ENCODE measurements at regions not wholly inside any gene's neighbourhood (a gene's known extent, or its start where the extent isn't known, plus 50 kb on each side); places are given as distances from the start of the nearest gene placed in this dataset.

- DNase-seq: no peak
- H3K27ac Mint-ChIP-seq: no peak overlapping the region
- intact Hi-C loops (cut with micrococcal nuclease): no loop called here
- WGBS (ENCODE audit: insufficient coverage): 53% methylated on average over 2 of the region's 2 CpGs
- ATAC-seq: no peak
- Histone ChIP-seq H3K27me3 (ENCODE audit: control insufficient read depth, insufficient read depth, low read length) (no peaks in the 10 kb centered on the region), H3K4me3 (ENCODE audit: low read length) (no peak overlapping the region), H3K9me3 (ENCODE audit: control insufficient read depth, insufficient read depth, low read length) (no peaks in the 10 kb centered on the region), H3K27ac (ENCODE audit: low read length) (no peak overlapping the region), H3K4me1 (ENCODE audit: control insufficient read depth, insufficient read depth, low read length) (no peaks in the 10 kb centered on the region), H3K36me3 (ENCODE audit: control insufficient read depth, insufficient read depth, low read length) (no peaks in the 10 kb centered on the region)
- no peaks in the 10 kb centered on the region for H3K36me3 Mint-ChIP-seq
- peaks cover 8 to 14% of the 10 kb centered on the region in 2 donors for H3K27me3 Mint-ChIP-seq (ENCODE audit: low read depth in 2 of 2)
- H3K4me1 Mint-ChIP-seq: peaks cover 6 to 7% of the 10 kb centered on the region in 2 donors
- H3K9me3 Mint-ChIP-seq: no peaks in the 10 kb centered on the region
- no peak for TF ChIP-seq CTCF (IDR thresholded peaks at IDR 0.05)
- H3K4me3 Mint-ChIP-seq: no peak overlapping the region
Observed at GRCh38 chr2:67485431-67485830, 88.3 kb downstream of the ETAA1 start.

GRCh38 chr2:67486041-67486796 is 89.1 kb downstream of the ETAA1 start:
- no peak for DNase-seq
- intact Hi-C loops (cut with micrococcal nuclease): no loop called here
- no peaks in the 10 kb centered on the region for H3K9me3 ChIP-seq (ENCODE audit: control insufficient read depth, insufficient read depth, low read length)
- H3K9me3 Mint-ChIP-seq: no peaks in the 10 kb centered on the region
- TF ChIP-seq CTCF (IDR thresholded peaks at IDR 0.05): no peak
- H3K36me3 ChIP-seq (ENCODE audit: control insufficient read depth, insufficient read depth, low read length): no peaks in the 10 kb centered on the region
- H3K4me3 ChIP-seq (ENCODE audit: low read length): no peak overlapping the region
- no peaks in the 10 kb centered on the region for H3K4me1 ChIP-seq (ENCODE audit: control insufficient read depth, insufficient read depth, low read length)
- H3K4me1 Mint-ChIP-seq: peaks cover 6 to 7% of the 10 kb centered on the region in 2 donors
- no peak overlapping the region for H3K27ac Mint-ChIP-seq
- H3K27ac ChIP-seq (ENCODE audit: low read length): no peak overlapping the region
- H3K27me3 ChIP-seq (ENCODE audit: control insufficient read depth, insufficient read depth, low read length): no peaks in the 10 kb centered on the region
- 100% methylated on average over 1 of the region's 1 CpG for WGBS (ENCODE audit: insufficient coverage)
- H3K4me3 Mint-ChIP-seq: no peak overlapping the region
- H3K27me3 Mint-ChIP-seq (ENCODE audit: low read depth in 2 of 2): peaks cover 8 to 9% of the 10 kb centered on the region in 2 donors
- no peak for ATAC-seq
- H3K36me3 Mint-ChIP-seq: no peaks in the 10 kb centered on the region

- ATAC-seq: no peak
- no peak overlapping the region for H3K27ac Mint-ChIP-seq
- WGBS (ENCODE audit: insufficient coverage): 89% methylated on average over 3 of the region's 4 CpGs
- no peaks in the 10 kb centered on the region for H3K4me1 ChIP-seq (ENCODE audit: control insufficient read depth, insufficient read depth, low read length)
- no peaks in the 10 kb centered on the region for H3K9me3 ChIP-seq (ENCODE audit: control insufficient read depth, insufficient read depth, low read length)
- no peaks in the 10 kb centered on the region for H3K9me3 Mint-ChIP-seq
- DNase-seq: no peak
- H3K4me3 ChIP-seq (ENCODE audit: low read length): no peak overlapping the region
- H3K4me1 Mint-ChIP-seq: peaks cover 6 to 7% of the 10 kb centered on the region in 2 donors
- H3K27me3 ChIP-seq (ENCODE audit: control insufficient read depth, insufficient read depth, low read length): no peaks in the 10 kb centered on the region
- no peaks in the 10 kb centered on the region for H3K36me3 Mint-ChIP-seq
- no peaks in the 10 kb centered on the region for H3K36me3 ChIP-seq (ENCODE audit: control insufficient read depth, insufficient read depth, low read length)
- no peak overlapping the region for H3K4me3 Mint-ChIP-seq
- no peak overlapping the region for H3K27ac ChIP-seq (ENCODE audit: low read length)
- peaks cover 8 to 9% of the 10 kb centered on the region in 2 donors for H3K27me3 Mint-ChIP-seq (ENCODE audit: low read depth in 2 of 2)
- intact Hi-C loops (cut with micrococcal nuclease): no loop called here
- TF ChIP-seq CTCF (IDR thresholded peaks at IDR 0.05): no peak
Observed at GRCh38 chr2:67487993-67488392, 90.9 kb downstream of the ETAA1 start.

GRCh38 chr2:67489396-67489795 is 92.3 kb downstream of the ETAA1 start:
- ATAC-seq: no peak
- H3K36me3 ChIP-seq (ENCODE audit: control insufficient read depth, insufficient read depth, low read length): no peaks in the 10 kb centered on the region
- no peak for DNase-seq
- no peaks in the 10 kb centered on the region for H3K4me1 ChIP-seq (ENCODE audit: control insufficient read depth, insufficient read depth, low read length)
- 98% methylated on average over 7 of the region's 8 CpGs for WGBS (ENCODE audit: insufficient coverage)
- H3K9me3 ChIP-seq (ENCODE audit: control insufficient read depth, insufficient read depth, low read length): no peaks in the 10 kb centered on the region
- Mint-ChIP-seq H3K9me3 (no peaks in the 10 kb centered on the region), H3K36me3 (no peaks in the 10 kb centered on the region), H3K27ac (no peak overlapping the region), H3K4me3 (no peak overlapping the region), H3K4me1 (peaks cover 6 to 7% of the 10 kb centered on the region in 2 donors), H3K27me3 (ENCODE audit: low read depth in 2 of 2) (peaks cover 5 to 9% of the 10 kb centered on the region in 2 donors)
- H3K4me3 ChIP-seq (ENCODE audit: low read length): no peak overlapping the region
- no peak for TF ChIP-seq CTCF (IDR thresholded peaks at IDR 0.05)
- no peak overlapping the region for H3K27ac ChIP-seq (ENCODE audit: low read length)
- H3K27me3 ChIP-seq (ENCODE audit: control insufficient read depth, insufficient read depth, low read length): no peaks in the 10 kb centered on the region
- intact Hi-C loops (cut with micrococcal nuclease): no loop called here

Measured in natural killer cell (primary cell).